HL-60 (cell line): ENCODE measurements at regions not wholly inside any gene's neighbourhood (a gene's known extent, or its start where the extent isn't known, plus 50 kb on each side); places are given as distances from the start of the nearest gene placed in this dataset.

Experiments used
- GABPA ChIP-seq: IDR thresholded peaks from 2 replicates; pipeline ENCODE4 v1.6.1; 2012; ENCODE audit warnings: low read depth
- POLR2AphosphoS5 ChIP-seq: IDR thresholded peaks from 2 replicates; pipeline ENCODE4 v1.6.1; 2012; ENCODE audit warnings: low read depth
- TF ChIP-seq, protein P1 (sequence below): IDR thresholded peaks from one replicate; pipeline ENCODE4 v1.5.1; 2011; ENCODE audit warnings: low read length, control low read depth, inconsistent platforms; ENCODE audit not compliant: insufficient read depth
- TF ChIP-seq, protein P2 (sequence below): IDR thresholded peaks from 2 replicates; pipeline ENCODE4 v1.6.1; 2012; ENCODE audit warnings: low read depth; ENCODE audit not compliant: insufficient replicate concordance

DNA sequence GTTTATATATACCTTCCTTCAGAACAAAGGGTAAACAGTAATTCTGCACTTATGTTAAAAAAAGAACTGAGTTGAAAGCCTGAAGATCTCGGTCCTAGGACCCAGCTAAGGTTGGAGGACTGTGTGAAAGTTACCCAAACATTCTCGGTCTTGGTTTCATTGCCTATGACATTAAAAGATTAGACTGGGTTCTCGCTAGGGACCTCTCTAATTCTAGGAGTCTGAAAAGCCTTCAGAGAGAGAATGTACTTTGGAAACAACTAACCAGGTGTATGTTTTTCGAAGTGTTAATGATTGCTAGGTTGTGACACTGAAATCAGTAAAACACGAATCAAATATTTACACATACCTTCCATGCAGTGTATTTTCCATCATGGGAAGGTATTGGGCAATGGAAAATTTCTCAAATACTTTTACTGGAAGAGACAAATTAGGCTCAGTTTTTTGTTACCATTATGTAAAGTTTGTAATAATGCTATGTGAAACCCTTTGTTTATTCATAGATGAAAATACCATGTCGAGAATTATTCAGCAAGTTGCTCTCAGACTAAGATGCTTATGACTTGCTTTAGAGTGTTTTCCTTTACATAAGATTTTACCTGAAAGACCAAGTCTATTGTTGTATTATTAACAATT, 113.7 kb upstream of the LOC128125822 start:
- no peak for TF ChIP-seq POLR2AphosphoS5
- TF ChIP-seq, protein P1, sequence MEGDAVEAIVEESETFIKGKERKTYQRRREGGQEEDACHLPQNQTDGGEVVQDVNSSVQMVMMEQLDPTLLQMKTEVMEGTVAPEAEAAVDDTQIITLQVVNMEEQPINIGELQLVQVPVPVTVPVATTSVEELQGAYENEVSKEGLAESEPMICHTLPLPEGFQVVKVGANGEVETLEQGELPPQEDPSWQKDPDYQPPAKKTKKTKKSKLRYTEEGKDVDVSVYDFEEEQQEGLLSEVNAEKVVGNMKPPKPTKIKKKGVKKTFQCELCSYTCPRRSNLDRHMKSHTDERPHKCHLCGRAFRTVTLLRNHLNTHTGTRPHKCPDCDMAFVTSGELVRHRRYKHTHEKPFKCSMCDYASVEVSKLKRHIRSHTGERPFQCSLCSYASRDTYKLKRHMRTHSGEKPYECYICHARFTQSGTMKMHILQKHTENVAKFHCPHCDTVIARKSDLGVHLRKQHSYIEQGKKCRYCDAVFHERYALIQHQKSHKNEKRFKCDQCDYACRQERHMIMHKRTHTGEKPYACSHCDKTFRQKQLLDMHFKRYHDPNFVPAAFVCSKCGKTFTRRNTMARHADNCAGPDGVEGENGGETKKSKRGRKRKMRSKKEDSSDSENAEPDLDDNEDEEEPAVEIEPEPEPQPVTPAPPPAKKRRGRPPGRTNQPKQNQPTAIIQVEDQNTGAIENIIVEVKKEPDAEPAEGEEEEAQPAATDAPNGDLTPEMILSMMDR = no peak
- TF ChIP-seq, protein P2, sequence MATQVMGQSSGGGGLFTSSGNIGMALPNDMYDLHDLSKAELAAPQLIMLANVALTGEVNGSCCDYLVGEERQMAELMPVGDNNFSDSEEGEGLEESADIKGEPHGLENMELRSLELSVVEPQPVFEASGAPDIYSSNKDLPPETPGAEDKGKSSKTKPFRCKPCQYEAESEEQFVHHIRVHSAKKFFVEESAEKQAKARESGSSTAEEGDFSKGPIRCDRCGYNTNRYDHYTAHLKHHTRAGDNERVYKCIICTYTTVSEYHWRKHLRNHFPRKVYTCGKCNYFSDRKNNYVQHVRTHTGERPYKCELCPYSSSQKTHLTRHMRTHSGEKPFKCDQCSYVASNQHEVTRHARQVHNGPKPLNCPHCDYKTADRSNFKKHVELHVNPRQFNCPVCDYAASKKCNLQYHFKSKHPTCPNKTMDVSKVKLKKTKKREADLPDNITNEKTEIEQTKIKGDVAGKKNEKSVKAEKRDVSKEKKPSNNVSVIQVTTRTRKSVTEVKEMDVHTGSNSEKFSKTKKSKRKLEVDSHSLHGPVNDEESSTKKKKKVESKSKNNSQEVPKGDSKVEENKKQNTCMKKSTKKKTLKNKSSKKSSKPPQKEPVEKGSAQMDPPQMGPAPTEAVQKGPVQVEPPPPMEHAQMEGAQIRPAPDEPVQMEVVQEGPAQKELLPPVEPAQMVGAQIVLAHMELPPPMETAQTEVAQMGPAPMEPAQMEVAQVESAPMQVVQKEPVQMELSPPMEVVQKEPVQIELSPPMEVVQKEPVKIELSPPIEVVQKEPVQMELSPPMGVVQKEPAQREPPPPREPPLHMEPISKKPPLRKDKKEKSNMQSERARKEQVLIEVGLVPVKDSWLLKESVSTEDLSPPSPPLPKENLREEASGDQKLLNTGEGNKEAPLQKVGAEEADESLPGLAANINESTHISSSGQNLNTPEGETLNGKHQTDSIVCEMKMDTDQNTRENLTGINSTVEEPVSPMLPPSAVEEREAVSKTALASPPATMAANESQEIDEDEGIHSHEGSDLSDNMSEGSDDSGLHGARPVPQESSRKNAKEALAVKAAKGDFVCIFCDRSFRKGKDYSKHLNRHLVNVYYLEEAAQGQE = no peak
- no peak for TF ChIP-seq GABPA
